WTC11 (cell line): ENCODE measurements at regions not wholly inside any gene's neighbourhood (a gene's known extent, or its start where the extent isn't known, plus 50 kb on each side); places are given as distances from the start of the nearest gene placed in this dataset.

Experiments used
- CREB1 ChIP-seq: sonication (generic); formaldehyde crosslinking; IDR thresholded peaks from 2 replicates; pipeline ENCODE4 v1.8.0; 2023; ENCODE audit warnings: mild to moderate bottlenecking, missing genetic modification reagents
- IRF2 ChIP-seq: sonication (generic); formaldehyde crosslinking; IDR thresholded peaks from 2 replicates; pipeline ENCODE4 v1.8.0; 2022; ENCODE audit warnings: low read depth, missing genetic modification reagents, borderline replicate concordance
- NFE2L1 ChIP-seq: sonication (generic); formaldehyde crosslinking; IDR thresholded peaks from 2 replicates; pipeline ENCODE4 v1.8.1; 2023; ENCODE audit warnings: missing genetic modification reagents
- NR1H2 ChIP-seq: sonication (generic); formaldehyde crosslinking; IDR thresholded peaks from 2 replicates; pipeline ENCODE4 v1.9.0; 2021; ENCODE audit warnings: mild to moderate bottlenecking, moderate library complexity, missing genetic modification reagents
- SMAD3 ChIP-seq: sonication (generic); formaldehyde crosslinking; IDR thresholded peaks from 2 replicates; pipeline ENCODE4 v1.8.0; 2022; ENCODE audit warnings: missing genetic modification reagents, mild to moderate bottlenecking, borderline replicate concordance
- TP53 ChIP-seq: sonication (generic); formaldehyde crosslinking; IDR thresholded peaks from 2 replicates; pipeline ENCODE4 v1.8.1; 2023; ENCODE audit warnings: mild to moderate bottlenecking, missing genetic modification reagents
- ZNF138 ChIP-seq: sonication (generic); formaldehyde crosslinking; conservative IDR thresholded peaks from 2 replicates; pipeline ENCODE4 v1.8.1; 2022; ENCODE audit warnings: mild to moderate bottlenecking, moderate library complexity, missing genetic modification reagents
- TF ChIP-seq, protein P1 (sequence below): sonication (generic); formaldehyde crosslinking; IDR thresholded peaks from 2 replicates; pipeline ENCODE4 v1.8.0; 2022; ENCODE audit warnings: mild to moderate bottlenecking, missing genetic modification reagents
- TF ChIP-seq, protein P2 (sequence below): sonication (generic); formaldehyde crosslinking; IDR thresholded peaks from 2 replicates; pipeline ENCODE4 v1.8.1; 2022; ENCODE audit warnings: low read depth, missing genetic modification reagents, borderline replicate concordance
- TF ChIP-seq, protein P3 (sequence below): fragments of 200-600 bp; IDR thresholded peaks from 2 replicates; pipeline ENCODE4 v1.8.0; 2022; ENCODE audit warnings: antibody characterized with exemption
- TF ChIP-seq, protein P4 (sequence below): fragments of 250-450 bp; sonication (Bioruptor Pico); IDR thresholded peaks from 2 replicates; pipeline ENCODE4 v1.9.0; 2021; ENCODE audit warnings: mild to moderate bottlenecking
- TF ChIP-seq, protein P5 (sequence below): sonication (generic); formaldehyde crosslinking; IDR thresholded peaks from 2 replicates; pipeline ENCODE4 v1.8.1; 2023; ENCODE audit warnings: mild to moderate bottlenecking, missing genetic modification reagents, moderate library complexity

DNA sequence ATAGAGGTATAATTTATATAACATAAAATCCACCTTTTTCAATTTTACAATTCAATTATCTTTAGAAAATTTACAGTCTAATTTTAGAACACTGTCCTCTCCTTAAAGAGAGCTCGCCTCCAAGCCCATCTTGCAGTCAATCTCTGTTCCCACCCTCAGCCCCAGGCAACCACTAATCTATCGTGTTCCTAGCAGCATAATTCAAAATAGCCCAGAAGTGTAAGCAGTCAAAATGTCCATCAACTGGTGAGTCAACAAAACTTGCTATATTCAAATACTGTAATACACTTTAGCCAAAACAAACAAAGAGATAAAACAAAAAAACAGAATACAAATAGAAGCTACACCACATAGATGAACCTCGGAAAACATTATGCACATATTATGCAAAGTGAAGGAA lies 1006.8 kb upstream of the EEF2KMT start:
- TF ChIP-seq TP53 (CRISPR knock-in tag) (no peak), SMAD3 (no peak), ZNF138 (CRISPR knock-in tag) (no peak), NR1H2 (CRISPR knock-in tag) (no peak), CREB1 (no peak), IRF2 (CRISPR knock-in tag) (no peak), NFE2L1 (CRISPR knock-in tag) (no peak)
- TF ChIP-seq, protein P1, sequence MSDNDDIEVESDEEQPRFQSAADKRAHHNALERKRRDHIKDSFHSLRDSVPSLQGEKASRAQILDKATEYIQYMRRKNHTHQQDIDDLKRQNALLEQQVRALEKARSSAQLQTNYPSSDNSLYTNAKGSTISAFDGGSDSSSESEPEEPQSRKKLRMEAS (CRISPR knock-in tag): no peak
- TF ChIP-seq, protein P2, sequence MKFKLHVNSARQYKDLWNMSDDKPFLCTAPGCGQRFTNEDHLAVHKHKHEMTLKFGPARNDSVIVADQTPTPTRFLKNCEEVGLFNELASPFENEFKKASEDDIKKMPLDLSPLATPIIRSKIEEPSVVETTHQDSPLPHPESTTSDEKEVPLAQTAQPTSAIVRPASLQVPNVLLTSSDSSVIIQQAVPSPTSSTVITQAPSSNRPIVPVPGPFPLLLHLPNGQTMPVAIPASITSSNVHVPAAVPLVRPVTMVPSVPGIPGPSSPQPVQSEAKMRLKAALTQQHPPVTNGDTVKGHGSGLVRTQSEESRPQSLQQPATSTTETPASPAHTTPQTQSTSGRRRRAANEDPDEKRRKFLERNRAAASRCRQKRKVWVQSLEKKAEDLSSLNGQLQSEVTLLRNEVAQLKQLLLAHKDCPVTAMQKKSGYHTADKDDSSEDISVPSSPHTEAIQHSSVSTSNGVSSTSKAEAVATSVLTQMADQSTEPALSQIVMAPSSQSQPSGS (CRISPR knock-in tag): no peak
- TF ChIP-seq, protein P3, sequence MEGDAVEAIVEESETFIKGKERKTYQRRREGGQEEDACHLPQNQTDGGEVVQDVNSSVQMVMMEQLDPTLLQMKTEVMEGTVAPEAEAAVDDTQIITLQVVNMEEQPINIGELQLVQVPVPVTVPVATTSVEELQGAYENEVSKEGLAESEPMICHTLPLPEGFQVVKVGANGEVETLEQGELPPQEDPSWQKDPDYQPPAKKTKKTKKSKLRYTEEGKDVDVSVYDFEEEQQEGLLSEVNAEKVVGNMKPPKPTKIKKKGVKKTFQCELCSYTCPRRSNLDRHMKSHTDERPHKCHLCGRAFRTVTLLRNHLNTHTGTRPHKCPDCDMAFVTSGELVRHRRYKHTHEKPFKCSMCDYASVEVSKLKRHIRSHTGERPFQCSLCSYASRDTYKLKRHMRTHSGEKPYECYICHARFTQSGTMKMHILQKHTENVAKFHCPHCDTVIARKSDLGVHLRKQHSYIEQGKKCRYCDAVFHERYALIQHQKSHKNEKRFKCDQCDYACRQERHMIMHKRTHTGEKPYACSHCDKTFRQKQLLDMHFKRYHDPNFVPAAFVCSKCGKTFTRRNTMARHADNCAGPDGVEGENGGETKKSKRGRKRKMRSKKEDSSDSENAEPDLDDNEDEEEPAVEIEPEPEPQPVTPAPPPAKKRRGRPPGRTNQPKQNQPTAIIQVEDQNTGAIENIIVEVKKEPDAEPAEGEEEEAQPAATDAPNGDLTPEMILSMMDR: no peak
- TF ChIP-seq, protein P4, sequence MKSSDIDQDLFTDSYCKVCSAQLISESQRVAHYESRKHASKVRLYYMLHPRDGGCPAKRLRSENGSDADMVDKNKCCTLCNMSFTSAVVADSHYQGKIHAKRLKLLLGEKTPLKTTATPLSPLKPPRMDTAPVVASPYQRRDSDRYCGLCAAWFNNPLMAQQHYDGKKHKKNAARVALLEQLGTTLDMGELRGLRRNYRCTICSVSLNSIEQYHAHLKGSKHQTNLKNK: no peak
- TF ChIP-seq, protein P5, sequence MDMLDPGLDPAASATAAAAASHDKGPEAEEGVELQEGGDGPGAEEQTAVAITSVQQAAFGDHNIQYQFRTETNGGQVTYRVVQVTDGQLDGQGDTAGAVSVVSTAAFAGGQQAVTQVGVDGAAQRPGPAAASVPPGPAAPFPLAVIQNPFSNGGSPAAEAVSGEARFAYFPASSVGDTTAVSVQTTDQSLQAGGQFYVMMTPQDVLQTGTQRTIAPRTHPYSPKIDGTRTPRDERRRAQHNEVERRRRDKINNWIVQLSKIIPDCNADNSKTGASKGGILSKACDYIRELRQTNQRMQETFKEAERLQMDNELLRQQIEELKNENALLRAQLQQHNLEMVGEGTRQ (CRISPR knock-in tag): no peak
